K562 (cell line): ENCODE measurements at regions not wholly inside any gene's neighbourhood (a gene's known extent, or its start where the extent isn't known, plus 50 kb on each side); places are given as distances from the start of the nearest gene placed in this dataset.

Experiments used
- ATAC-seq: fragments of 200-7000 bp; cut with Tn5 transposase; 3 replicates; pipeline ENCODE4 v1.9.1; 2020; ENCODE audit warnings: moderate library complexity
- BruUV-seq: library from RNA; stranded (reverse); fragments of 400-500 nt; replicated peaks from 2 replicates; lab custom pipeline; 2021; lab: Mats Ljungman, UMichigan
- CTCF ChIA-PET: fragments of 300-600 bp; formaldehyde crosslinking; extraction: SDS; loops from one replicate; lab custom pipeline; 2021; ENCODE audit warnings: low intra/inter-chr PET ratio; lab: Yijun Ruan, JAX
- POLR2A ChIA-PET: fragments of 300-600, 350-650 bp; sonication (Branson Sonifier 250); formaldehyde crosslinking; extraction: SDS; loops from one replicate; lab custom pipeline; 2021; ENCODE audit warnings: antibody characterized with exemption, inconsistent platforms; lab: Yijun Ruan, JAX
- DNase-seq, 4 experiments: peaks; one replicate each; pipeline versions ENCODE4 v3.0.0 to v3.0.0-alpha.2; 2011 to 2018; ENCODE audit warnings: low spot score in 3 of 4, mixed read lengths in 3 of 4; ENCODE audit errors: extremely low read depth in 1 of 4
- FAIRE-seq: peaks from 2 replicates; lab custom pipeline; 2011; peaks lifted over from hg19 to GRCh38; lab: Jason Lieb, UNC
- H2AFZ ChIP-seq: 2 replicates; pipeline ENCODE4 v1.6.0; 2011; ENCODE audit warnings: low read depth, low read length, control low read depth, inconsistent platforms
- H3K27ac ChIP-seq: fragments of 200-600 bp; 3 replicates; pipeline ENCODE4 v1.8.0; 2011; ENCODE audit warnings: low read depth, mild to moderate bottlenecking, control low read depth, inconsistent platforms, low read length, moderate library complexity, mixed read lengths; ENCODE audit errors: extremely low read depth
- H3K27me3 ChIP-seq, 2 experiments: fragments of 300-600 bp in 1 of 2; 2 replicates in 1 of 2; 3 replicates in 1 of 2; pipeline versions ENCODE4 v1.6.0 to v1.8.0; 2011; ENCODE audit warnings: inconsistent platforms in 2 of 2, low read length in 2 of 2, mild to moderate bottlenecking in 1 of 2, mixed read lengths in 1 of 2, moderate library complexity in 1 of 2; ENCODE audit not compliant: control insufficient read depth in 2 of 2, insufficient read depth in 2 of 2
- H3K36me3 ChIP-seq: fragments of 300-600 bp; 3 replicates; pipeline ENCODE4 v1.8.0; 2011; ENCODE audit warnings: mild to moderate bottlenecking, low read length, inconsistent platforms; ENCODE audit not compliant: control insufficient read depth, insufficient read depth
- H3K4me1 ChIP-seq, 2 experiments: fragments of 200-600 bp in 1 of 2; replicated peaks in 1 of 2; 2 replicates in 1 of 2; 3 replicates in 1 of 2; pipeline versions ENCODE4 v1.5.1 to v1.8.0; 2011; ENCODE audit warnings: inconsistent platforms in 2 of 2, low read length in 2 of 2, mild to moderate bottlenecking in 1 of 2, mixed read lengths in 1 of 2, moderate library complexity in 1 of 2; ENCODE audit not compliant: control insufficient read depth in 2 of 2, insufficient read depth in 2 of 2
- H3K4me2 ChIP-seq: 2 replicates; pipeline ENCODE4 v1.6.1; 2011; ENCODE audit warnings: low read length, control low read depth, inconsistent platforms, mixed read lengths; ENCODE audit not compliant: insufficient read depth
- H3K4me3 ChIP-seq: fragments of 200-600 bp; sonication (generic), shearing (Covaris generic); 2 replicates; pipeline ENCODE4 v1.5.1; 2016; ENCODE audit warnings: control low read depth, inconsistent platforms
- H3K79me2 ChIP-seq: fragments of 200-600 bp; 3 replicates; pipeline ENCODE4 v1.8.0; 2011; ENCODE audit warnings: low read length, inconsistent platforms; ENCODE audit not compliant: control insufficient read depth, insufficient read depth
- H3K9ac ChIP-seq, 2 experiments: 2 replicates each; pipeline versions ENCODE4 v1.6.0 to v1.6.1; 2011; ENCODE audit warnings: low read depth in 2 of 2, low read length in 2 of 2, control low read depth in 1 of 2, inconsistent platforms in 1 of 2, mild to moderate bottlenecking in 1 of 2, mixed read lengths in 1 of 2; ENCODE audit not compliant: insufficient read depth in 1 of 2
- H3K9me1 ChIP-seq: one replicate; pipeline ENCODE4 v1.6.0; 2011; ENCODE audit warnings: inconsistent platforms, mild to moderate bottlenecking, low read length, moderate library complexity; ENCODE audit not compliant: control insufficient read depth, insufficient read depth
- H3K9me3 ChIP-seq: replicated peaks from 2 replicates; pipeline ENCODE4 v1.5.1; 2011; ENCODE audit warnings: low read depth, low read length, inconsistent platforms; ENCODE audit not compliant: control insufficient read depth, insufficient read depth
- H4K20me1 ChIP-seq: replicated peaks from 2 replicates; pipeline ENCODE4 v1.6.1; 2011; ENCODE audit warnings: low read length, inconsistent platforms, mixed read lengths; ENCODE audit not compliant: control insufficient read depth, insufficient read depth
- CBFA2T3 ChIP-seq: fragments of 450-650 bp; IDR thresholded peaks from 2 replicates; pipeline ENCODE4 v1.6.1; 2017
- CBX3 ChIP-seq, 2 experiments: IDR thresholded peaks; 1 replicate in 1 of 2; 2 replicates in 1 of 2; pipeline ENCODE4 v1.6.1; 2012; ENCODE audit warnings: inconsistent platforms in 2 of 2, low read length in 2 of 2, borderline replicate concordance in 1 of 2, control low read depth in 1 of 2
- SREBF1 ChIP-seq: fragments of 150-350 bp; IDR thresholded peaks from 2 replicates; pipeline ENCODE4 v1.6.1; 2014; ENCODE audit warnings: antibody characterized with exemption, low read depth, low read length, borderline replicate concordance
- THRB ChIP-seq: fragments of 450-650 bp; formaldehyde crosslinking; conservative IDR thresholded peaks from 2 replicates; pipeline ENCODE4 v1.4.0; 2022; ENCODE audit warnings: mild to moderate bottlenecking, missing genetic modification characterization
- XRCC5 ChIP-seq: fragments of 200-400 bp; formaldehyde crosslinking; IDR thresholded peaks from 2 replicates; pipeline ENCODE4 v1.6.1; 2017; ENCODE audit warnings: low read depth, mild to moderate bottlenecking, low read length
- ZFP36 ChIP-seq: fragments of 150-350 bp; IDR thresholded peaks from 2 replicates; pipeline ENCODE4 v1.6.1; 2018; ENCODE audit warnings: low read length, low read depth; ENCODE audit not compliant: partially characterized antibody
- ZNF79 ChIP-seq: fragments of 250-450 bp; sonication (Bioruptor Pico); IDR thresholded peaks from 2 replicates; pipeline ENCODE4 v1.4.0; 2020; ENCODE audit warnings: low read depth, mild to moderate bottlenecking, moderate library complexity
- WGBS: fragments of 100-300 bp; shearing (Covaris generic); methylation state at CpG from one replicate; pipeline ENCODE4 v1.1.6; 2016; ENCODE audit warnings: low coverage, mixed read lengths; ENCODE audit not compliant: insufficient coverage; ENCODE audit errors: missing lambda C conversion rate; 5-methylcytosine and 5-hydroxymethylcytosine counted together
- in situ Hi-C: fragments of 300-500 bp; cut with MboI; formaldehyde crosslinking; loops from 4 replicates; pipeline ENCODE4 v1.15.0; 2018; ENCODE audit warnings: inconsistent platforms, mixed read lengths
- intact Hi-C: fragments of 100-400 bp; cut with micrococcal nuclease; formaldehyde crosslinking; loops from 2 replicates; pipeline ENCODE4 v1.14.2; 2022

GRCh38 chr6:27111743-27112142, 135.8 kb upstream of the PRSS16 start:
- 50% methylated on average over 2 of the region's 2 CpGs for WGBS
- POLR2A ChIA-PET, result no interaction called here

More at GRCh38 chr6:27111743-27112142, 135.8 kb upstream of the PRSS16 start:
- FAIRE-seq (no peak), DNase-seq (no peak), ATAC-seq (no peak)
- intact Hi-C loops, result no loop called here
- Histone ChIP-seq H3K9me1 (no peaks in the 10 kb centered on the region), H3K4me2 (no peak overlapping the region), H4K20me1 (no peaks in the 10 kb centered on the region), H3K9ac (no peak overlapping the region), H3K9me3 (no peaks in the 10 kb centered on the region; the same call in 1 of the 2 replicates), H3K79me2 (no peaks in the 10 kb centered on the region), H3K4me3 (no peak overlapping the region), H3K27me3 (no peaks in the 10 kb centered on the region)
- BruUV-seq, result no TSS peak
- in situ Hi-C loops, result loop anchor here (25.0 kb wide), 1 partner anchor 774 kb away; no protein-coding TSS in a partner anchor
- TF ChIP-seq ZNF79 (CRISPR knock-in tag) (no peak), SREBF1 (no peak), XRCC5 (no peak), CBX3 (IDR thresholded peaks at IDR 0.05; ENCODE audit: borderline replicate concordance in 1 of 2, low read length in 2 of 2) (peak in 1 of 2 experiments; percentile 53; a peak in 1 of 3 replicates), CBFA2T3 (no peak), ZFP36 (peak; percentile 86), THRB (CRISPR knock-in tag) (no peak)
- TF ChIP-seq, all 486 proteins: peak for 2
- no peak overlapping the region for H2AFZ ChIP-seq
- CTCF ChIA-PET, result no interaction called here
- no peak overlapping the region for H3K27ac ChIP-seq
- H3K36me3 ChIP-seq, result peaks cover 26% of the 10 kb centered on the region; the same call in 2 of the 3 replicates
- peaks cover 10% of the 10 kb centered on the region in 2 experiments; a peak in 3 of 5 replicates for H3K4me1 ChIP-seq
